G401 (cell line): ENCODE measurements at regions not wholly inside any gene's neighbourhood (a gene's known extent, or its start where the extent isn't known, plus 50 kb on each side); places are given as distances from the start of the nearest gene placed in this dataset.

Experiments used
- DNase-seq: peaks from one replicate; pipeline ENCODE4 v3.0.0-alpha.2; 2015; ENCODE audit warnings: low spot score
- in situ Hi-C: cut with HindIII; loops from 2 replicates; pipeline ENCODE4 v1.10.0; 2016; ENCODE audit warnings: low sequenced_read_pairs, mixed read lengths

- in situ Hi-C loops: no loop called here
- no peak for DNase-seq
Observed at GRCh38 chr14:51491036-51491545, 160.6 kb upstream of the FRMD6 start.

DNA sequence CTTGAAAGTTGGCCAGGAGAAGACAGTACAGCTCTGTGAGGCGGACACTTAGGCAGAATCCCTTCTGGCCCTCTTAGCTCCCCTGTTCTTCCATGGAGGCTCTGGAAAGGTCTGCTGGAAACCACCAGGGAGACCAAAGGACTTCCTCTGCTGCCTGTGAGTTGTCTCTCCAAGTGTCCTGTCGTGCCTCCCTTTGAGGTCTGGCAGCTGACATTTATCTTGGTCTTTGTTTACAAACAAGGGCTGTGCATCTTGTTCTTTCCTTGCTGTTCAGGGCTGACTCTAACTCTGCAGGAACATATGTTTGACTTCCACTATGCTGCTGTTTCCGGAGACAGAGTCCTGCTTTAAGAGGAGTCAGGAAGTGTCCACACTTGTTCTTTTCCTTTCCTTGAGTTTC is 159.9 kb upstream of the FRMD6 start:
- DNase-seq: no peak
- in situ Hi-C loops: no loop called here

DNA sequence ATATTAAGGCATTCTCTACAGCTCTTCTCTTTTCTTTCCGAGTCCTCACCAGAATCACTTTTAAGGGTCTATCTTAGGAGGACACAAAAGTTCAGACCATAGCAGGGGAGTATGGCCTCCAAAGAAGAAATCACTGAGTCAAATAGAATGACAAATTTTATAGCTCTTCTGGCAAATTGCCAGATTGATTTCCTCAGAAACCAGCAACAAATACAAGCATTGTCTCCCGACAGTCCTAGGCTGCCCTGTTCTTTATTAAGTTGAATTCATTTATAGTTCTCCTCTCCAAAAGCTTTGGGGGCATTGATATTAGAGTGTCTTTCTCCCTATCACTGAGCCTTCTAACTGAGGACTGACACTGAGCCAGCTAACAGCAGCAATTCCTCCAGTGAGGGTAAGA is 156.4 kb upstream of the FRMD6 start:
- no peak for DNase-seq
- in situ Hi-C loops: no loop called here

DNA sequence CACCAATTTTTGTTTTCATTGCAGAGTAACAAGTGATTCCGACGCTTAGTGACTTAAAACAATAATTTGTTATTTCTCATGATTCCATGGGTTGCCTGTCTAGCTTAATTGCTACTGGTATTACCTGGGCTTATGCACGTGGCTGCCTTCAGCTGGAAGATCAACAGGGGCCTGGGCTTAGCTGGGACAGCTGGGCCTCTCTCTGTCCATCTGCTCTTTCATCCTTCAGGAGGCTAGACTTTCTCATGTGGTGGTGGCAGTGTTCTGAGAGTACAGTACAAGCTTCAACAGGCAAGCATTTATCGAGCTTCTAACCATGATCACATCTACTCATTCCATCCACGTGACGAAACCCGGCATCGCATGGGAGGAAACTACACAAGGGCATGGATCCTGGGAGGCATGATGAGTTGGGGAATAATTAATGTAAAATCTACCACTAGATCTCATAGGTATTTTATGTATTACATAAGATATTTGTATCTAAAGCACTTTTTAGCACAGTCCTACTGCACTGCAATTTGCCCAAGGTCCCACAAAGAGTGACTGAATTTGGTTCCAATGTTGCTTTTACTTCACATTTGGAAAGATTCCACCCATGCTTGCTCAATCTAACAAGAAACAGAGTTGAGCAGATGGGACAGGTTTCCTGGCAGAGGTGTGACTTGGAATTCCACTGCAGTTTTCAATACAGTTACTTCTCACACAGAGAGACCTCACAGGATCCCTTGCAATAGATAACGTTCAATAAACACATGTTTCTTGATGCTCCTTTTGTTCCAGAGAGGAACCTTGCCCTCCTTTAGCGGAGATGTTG is 153.1 kb upstream of the FRMD6 start:
- in situ Hi-C loops: no loop called here
- DNase-seq: peak; percentile 33

GRCh38 chr14:51500776-51501175 is 150.9 kb upstream of the FRMD6 start:
- DNase-seq: no peak
- in situ Hi-C loops: no loop called here

- DNase-seq: no peak
- in situ Hi-C loops: no loop called here
Observed at GRCh38 chr14:51501746-51502145, 150.0 kb upstream of the FRMD6 start.

DNA sequence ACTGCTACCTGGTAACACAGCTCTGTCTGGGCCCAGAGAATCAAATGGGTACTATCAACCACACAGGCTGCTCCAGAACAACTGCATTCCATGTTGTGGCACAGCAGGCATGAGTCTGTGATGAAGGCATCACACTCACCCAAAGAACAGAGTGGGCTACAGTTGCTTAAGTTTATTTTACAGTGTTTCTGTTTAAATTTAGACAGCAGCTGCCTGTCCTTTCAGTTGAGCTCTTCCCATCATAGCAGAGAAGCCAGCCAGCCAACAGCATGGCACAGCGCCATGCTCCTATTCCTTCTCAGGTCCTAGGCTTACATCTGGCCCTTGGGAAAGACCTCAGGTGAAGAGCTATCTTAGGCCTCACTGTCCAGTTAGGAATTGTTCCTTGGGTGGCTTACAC is 147.0 kb upstream of the FRMD6 start:
- no peak for DNase-seq
- in situ Hi-C loops: no loop called here

DNA sequence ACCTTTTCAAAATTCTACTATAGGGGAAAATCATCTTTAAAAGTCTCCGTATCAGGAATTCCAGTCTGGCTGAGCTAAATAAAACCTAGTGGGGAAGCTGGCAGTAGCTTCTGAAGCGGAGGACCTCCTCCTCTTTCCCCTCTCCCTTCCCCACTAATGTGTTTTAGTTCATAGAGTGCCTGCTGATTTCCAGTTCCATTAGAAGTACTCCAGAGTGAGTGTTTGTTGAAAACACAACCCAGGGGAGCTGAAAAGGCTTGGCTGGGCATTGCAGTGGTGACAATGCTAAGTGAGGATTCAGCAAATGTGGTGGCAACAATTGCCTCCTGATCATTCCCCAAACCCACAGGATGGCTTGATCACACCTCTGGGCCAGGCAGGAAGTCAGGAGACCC is 144.2 kb upstream of the FRMD6 start:
- in situ Hi-C loops: no loop called here
- DNase-seq: no peak

DNA sequence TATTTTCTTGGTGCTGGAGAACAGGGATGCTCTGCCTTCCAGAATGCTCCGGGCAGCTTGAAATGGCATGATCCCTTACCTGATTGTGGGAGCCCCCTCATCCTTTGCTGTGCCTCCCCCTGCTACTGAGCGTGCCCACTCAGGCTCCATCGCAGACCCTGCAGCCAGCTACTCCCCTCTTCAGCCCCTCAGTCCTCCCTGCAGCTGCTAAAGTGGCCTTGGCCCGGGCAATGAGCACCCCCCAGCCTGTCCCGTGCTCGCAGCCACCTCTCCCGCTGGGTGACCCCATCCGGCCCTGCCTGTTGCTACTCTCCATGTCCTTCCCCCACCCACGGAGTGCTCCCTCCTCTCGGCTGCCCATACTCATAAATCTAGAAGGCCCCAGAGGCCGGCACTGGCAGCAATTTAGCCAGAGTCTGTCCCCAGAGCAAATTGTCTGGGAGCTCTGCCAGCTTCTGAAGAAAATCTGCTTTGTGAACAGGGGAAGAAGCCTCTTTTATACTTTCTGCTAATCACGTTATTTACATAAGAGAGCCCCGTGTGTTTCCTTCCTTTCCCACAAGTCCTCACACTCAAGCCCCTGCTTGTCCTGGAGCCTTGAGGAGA is 143.7 kb upstream of the FRMD6 start:
- in situ Hi-C loops: no loop called here
- peak; percentile 46 for DNase-seq

GRCh38 chr14:51511265-51511664 is 140.4 kb upstream of the FRMD6 start:
- no peak for DNase-seq
- in situ Hi-C loops: no loop called here

DNA sequence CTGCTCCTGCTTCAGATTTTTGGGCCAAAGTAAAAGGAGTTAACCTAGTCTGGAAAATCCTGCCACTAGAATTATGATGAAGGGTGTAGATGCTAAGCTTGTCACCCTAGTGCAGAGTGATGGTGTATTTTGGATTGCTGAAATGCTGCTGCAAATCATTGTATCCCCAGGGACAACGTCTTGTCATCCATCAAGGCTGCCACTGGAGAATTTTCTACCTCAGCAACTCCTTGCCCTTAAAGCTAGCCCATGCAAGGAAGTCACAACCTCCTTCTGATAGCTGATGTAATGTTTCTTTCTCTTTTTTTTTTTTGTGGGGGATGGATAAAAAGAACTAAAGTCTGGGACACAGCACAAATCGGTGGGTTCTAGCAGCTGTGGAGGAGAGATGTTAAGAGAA is 139.4 kb upstream of the FRMD6 start:
- in situ Hi-C loops: no loop called here
- no peak for DNase-seq

- in situ Hi-C loops: no loop called here
- DNase-seq: no peak
Observed at GRCh38 chr14:51513281-51513680, 138.4 kb upstream of the FRMD6 start.

DNA sequence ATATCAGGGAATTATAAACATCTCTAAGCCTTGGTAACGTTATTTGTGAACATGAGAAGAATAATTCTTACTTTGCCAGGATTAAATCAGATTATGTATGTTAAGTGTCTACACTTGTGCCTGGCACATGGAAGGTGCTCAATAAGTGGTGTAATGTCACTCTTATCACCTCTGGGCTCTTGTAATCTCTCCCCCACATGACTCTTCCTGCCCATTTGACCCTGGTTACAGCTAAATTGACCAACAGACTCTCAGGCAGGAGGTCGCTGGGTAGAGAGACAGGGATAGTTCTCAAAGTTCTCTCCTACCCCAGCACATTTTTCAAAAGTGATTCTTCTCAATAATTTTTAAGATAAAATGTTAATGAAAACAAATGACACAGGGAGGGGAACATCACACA is 137.8 kb upstream of the FRMD6 start:
- in situ Hi-C loops: no loop called here
- no peak for DNase-seq

DNA sequence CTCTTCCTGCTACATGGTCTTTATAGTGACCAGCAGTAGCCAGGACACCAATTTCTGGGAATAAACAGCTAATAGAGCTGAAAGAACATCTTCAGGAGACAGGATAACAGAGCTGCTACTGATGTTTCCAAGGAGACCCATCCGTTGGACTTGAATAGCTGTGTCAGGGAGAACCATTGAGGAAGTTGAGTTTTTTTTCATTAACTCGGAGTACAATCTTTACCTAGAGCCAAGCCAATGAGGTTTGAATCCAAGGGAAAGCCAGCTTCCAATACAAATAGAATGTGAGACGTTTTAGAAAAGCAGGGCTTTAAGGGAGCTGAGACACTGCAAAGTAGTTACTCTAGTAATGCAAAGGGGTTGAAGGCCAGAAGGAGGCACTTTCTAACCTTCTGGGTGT is 136.1 kb upstream of the FRMD6 start:
- in situ Hi-C loops: no loop called here
- no peak for DNase-seq

GRCh38 chr14:51516706-51517395 is 134.9 kb upstream of the FRMD6 start:
- in situ Hi-C loops: no loop called here
- no peak for DNase-seq

GRCh38 chr14:51518280-51518679 is 133.4 kb upstream of the FRMD6 start:
- in situ Hi-C loops: no loop called here
- DNase-seq: no peak

- DNase-seq: no peak
- in situ Hi-C loops: no loop called here
Observed at GRCh38 chr14:51518711-51519110, 133.0 kb upstream of the FRMD6 start.

- in situ Hi-C loops: no loop called here
- no peak for DNase-seq
Observed at GRCh38 chr14:51520087-51520486, 131.6 kb upstream of the FRMD6 start.

GRCh38 chr14:51521764-51522163 is 129.9 kb upstream of the FRMD6 start:
- in situ Hi-C loops: no loop called here
- DNase-seq: no peak

GRCh38 chr14:51523243-51523642 is 128.5 kb upstream of the FRMD6 start:
- in situ Hi-C loops: no loop called here
- no peak for DNase-seq
